ENCODE measurements at regions not wholly inside any gene's neighbourhood (a gene's known extent, or its start where the extent isn't known, plus 50 kb on each side); places are given as distances from the start of the nearest gene placed in this dataset.
A peak's percentile ranks its signal among the peaks of the same experiment; 100 is the strongest.
"Not testable (repeated sequence)": the region's sequence is repeated elsewhere in the genome, so short reads cannot be mapped to it uniquely, and the experiment has no call there.

GRCh38 chr14:99030454-99030853 lies 241.5 kb downstream of the BCL11B start:
- no peak for DNase-seq

GRCh38 chr14:99032759-99033158 lies 239.2 kb downstream of the BCL11B start:
- DNase-seq = no peak

DNA sequence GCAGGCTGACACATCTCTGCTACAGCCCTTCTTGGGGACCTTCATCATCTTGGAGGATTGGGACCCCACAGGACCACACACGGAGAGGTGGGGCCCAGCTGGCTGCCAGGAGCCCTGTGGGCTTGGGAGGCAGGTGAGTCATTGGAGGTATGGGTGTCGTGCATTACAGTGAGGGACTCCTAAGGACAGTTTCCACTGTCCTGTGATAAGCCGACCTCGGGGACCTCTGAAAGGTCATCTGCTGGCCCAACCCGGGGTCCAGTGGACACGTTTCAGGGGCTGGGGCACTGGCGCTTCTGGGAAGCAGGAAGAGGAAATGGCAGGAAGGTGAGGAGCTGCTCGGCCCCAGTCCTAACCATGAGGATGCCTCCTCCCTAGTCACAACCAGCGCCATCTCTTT lies 238.0 kb downstream of the BCL11B start:
- no peak for DNase-seq

- DNase-seq = no peak
Measured at GRCh38 chr14:99034711-99035171, 237.3 kb downstream of the BCL11B start.

DNA sequence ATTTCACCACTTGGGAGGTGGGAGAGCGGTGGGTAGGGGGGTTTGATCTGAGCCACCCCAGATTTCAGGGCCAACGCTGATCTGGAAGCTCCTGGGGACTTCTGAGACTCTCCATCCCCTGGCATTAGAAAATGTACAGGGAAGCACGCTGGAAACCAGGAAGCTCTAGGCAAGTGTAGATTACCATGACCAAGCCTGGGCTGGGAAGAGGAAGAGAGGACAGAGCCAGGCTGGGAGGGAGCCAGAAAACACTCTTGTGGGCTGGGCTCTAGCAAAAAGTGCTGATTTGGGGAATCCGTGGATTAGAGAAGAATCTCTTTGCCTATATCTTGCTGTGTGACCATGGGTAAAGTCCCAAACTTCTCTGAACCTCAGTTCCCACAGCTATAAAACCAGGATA lies 236.7 kb downstream of the BCL11B start:
- DNase-seq = peak; percentile 59

- peak; percentile 89 for DNase-seq
Measured at GRCh38 chr14:99035712-99036610, 236.0 kb downstream of the BCL11B start.

DNA sequence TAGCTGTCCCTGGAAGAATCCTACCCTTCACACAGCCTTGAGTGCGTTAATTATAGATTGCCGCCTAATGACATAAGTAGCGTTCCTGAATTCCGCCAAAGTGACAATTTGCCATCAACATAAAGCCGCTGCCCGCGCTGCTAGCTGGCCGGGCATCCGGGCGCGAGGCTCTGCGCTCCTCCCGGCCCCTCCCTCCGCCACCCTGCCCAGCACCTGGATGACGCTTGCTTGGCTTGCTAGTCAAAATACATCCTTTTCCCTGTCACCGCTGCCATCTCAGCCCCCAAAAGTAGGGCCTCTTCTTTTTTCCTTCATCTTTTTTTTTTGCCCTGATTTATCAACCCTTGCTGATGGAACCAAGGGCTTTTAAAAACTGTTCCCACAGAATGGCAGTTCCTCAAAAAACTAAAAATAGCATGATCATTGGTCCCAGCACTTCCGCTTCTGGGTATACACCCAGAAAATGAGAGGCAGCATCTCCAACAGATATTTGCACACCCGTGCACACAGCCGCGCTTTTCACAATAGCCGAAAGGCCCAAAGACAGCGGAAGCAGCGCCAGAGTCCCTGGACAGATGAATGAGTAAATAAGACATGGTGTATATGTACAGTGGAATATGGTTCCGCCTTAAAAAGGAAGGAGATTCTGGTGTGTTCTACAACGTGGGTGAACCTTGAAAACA lies 235.2 kb downstream of the BCL11B start:
- no peak for DNase-seq

- not testable (repeated sequence) for DNase-seq
Measured at GRCh38 chr14:99037326-99037725, 234.7 kb downstream of the BCL11B start.

GRCh38 chr14:99037777-99038430 lies 234.1 kb downstream of the BCL11B start:
- DNase-seq = no peak

DNA sequence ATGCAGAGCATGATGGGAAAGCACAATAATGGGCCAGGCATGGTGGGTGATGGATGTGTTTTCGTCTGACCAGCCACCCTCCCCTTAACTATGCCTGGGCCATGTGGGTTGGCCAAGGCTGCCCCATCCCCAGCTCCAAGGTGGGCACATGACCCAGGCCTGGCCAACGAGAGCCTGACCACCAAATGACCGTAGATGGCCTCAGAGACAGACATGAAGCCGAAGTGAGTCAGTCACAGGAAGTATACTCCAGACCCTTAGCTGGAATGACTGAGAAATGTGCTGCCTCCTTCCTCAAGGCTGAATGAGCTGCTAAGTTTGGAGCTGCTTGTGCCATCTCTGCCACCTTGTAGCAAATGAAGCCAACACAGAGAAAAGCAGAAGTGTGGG lies 233.6 kb downstream of the BCL11B start:
- DNase-seq = no peak

GRCh38 chr14:99039331-99040041 lies 232.5 kb downstream of the BCL11B start:
- no peak for DNase-seq

GRCh38 chr14:99040052-99040451 lies 231.9 kb downstream of the BCL11B start:
- no peak for DNase-seq

DNA sequence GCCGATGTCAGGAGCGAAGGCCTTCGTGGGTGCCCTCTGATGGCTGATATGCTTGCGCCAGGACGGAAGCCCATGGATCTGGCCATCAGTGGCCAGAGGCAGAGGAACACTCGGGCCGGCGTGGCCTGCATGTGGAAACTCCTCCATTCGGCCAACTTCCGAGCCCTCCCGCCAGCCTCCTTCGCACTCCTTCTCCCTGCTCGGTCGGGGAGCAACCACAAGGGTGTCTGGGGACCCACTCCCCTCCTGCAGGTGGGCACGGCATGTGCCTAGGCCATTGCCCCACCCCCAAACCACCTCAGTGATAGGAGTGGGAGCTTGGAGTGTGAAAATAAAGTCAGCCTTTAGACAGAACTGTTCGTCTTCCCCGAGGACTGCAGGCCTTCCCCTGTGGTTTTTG lies 231.3 kb downstream of the BCL11B start:
- no peak for DNase-seq

DNA sequence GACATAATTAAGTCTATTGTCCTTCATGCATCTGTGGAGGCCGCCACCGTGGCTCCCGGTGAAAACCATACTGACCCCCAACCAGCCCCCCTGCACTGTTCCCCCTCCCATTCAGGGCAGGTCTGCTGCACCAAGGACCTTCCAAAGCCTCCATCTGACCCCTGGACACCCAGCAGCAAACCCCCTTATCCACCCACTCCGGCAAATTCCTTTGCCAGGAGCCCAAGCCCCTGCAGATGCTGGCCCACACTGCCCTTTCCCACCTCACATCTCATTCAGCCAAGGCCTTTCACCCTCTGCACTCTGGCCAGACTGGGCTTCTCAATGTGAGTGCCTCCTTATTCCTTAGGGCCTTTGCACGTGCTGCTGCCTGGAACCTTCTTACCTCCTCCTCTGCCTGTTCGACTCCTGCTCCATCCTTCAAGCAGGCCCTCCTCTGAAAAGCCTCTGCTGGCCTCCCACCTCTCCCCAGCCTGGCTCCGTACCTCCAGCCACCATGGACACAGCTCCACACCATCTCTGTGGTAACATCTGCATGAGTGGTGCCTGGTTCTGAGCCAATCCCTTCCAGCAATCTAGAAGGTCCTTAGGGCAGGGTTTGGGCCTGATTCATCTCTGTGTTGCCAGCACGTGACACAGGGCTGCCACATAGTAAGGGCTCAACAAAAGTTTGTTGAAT lies 230.7 kb downstream of the BCL11B start:
- no peak for DNase-seq

DNA sequence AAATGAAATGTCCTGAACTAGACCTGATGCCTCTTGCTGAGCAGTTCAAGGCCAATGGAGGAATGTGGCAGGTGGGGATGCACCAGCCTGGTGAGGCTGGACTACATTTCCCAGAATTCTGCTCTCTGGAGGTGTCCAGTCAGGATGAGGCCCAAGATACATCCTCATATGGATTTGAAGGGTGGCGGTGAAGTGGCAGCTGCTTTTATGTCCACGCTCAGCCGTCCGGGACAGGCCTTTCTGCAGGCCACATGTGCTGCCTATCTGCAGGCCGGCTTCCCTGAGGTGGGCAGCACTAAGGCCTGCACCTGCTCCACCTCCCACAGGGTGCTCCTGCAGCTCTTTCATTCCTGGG lies 230.2 kb downstream of the BCL11B start:
- DNase-seq = no peak

DNA sequence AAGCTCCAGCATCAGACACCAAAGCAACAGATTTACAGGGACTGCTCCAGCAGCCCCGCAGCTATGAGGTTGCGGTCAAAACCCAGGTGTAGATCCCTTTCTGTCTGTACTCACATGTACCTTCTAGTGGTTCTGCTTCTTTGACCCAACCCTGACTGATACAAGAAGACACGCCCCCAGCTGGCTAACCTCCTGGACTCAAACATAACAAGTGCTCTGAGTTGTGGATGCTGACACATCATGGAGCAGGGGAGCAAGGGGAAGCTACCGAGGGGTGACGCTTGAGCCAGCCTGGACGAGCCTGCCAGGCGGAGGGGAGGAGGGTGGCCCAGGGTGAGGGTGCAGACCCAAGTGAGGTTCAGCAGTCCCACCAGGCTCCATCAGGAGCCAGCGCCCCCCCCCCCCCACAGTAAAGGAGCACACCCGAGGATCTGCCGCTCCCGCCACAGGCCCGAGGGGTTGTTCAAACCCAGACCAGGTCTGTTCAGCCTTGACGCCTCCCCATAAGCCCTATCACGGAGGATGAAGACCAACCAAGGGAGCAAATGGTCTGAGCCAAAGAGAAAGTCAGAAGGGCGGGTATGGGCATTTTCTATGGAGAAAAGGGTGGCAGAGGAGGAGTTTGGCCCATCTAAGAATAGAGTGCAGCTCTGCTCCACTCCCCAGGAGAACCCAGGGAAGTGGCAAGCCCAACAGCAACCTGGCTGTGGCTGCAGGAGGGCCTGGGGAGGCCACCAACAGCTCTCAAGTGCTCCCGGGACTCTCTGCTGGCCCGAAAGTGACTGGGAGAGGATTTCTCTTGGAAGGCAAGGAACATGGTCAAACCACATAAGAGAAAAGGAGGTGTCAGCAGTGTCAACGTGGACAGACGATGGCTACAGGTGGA lies 229.4 kb downstream of the BCL11B start:
- DNase-seq = no peak

GRCh38 chr14:99043267-99043615 lies 228.8 kb downstream of the BCL11B start:
- DNase-seq = no peak

GRCh38 chr14:99043756-99044155 lies 228.2 kb downstream of the BCL11B start:
- DNase-seq = no peak

- DNase-seq = no peak
Measured at GRCh38 chr14:99047441-99048031, 224.5 kb downstream of the BCL11B start.

DNA sequence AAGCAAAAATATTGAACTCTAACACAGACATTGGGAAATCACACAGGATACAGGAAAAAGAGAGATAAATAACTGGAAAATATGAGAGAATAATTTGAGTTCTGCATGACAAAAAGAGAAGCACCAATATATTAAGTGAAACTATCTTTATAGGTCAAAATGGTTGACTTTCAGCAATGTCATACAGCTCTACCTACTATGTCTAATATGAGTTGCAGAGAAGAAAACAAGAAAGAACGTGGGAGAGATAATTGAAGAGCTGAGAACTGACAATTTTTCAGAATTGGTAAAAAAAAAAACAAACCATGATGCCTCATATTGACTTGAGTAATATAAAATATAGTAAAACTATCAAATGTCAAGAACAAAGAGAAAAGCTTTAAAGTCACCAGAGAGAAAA lies 221.7 kb downstream of the BCL11B start:
- no peak for DNase-seq

Data from muscle of arm (tissue), 1 donor.